Central memory CD4-positive, alpha-beta T cell (primary cell): ENCODE measurements at regions not wholly inside any gene's neighbourhood (a gene's known extent, or its start where the extent isn't known, plus 50 kb on each side); places are given as distances from the start of the nearest gene placed in this dataset.
"Not testable (repeated sequence)": the region's sequence is repeated elsewhere in the genome, so short reads cannot be mapped to it uniquely, and the experiment has no call there.

ENCODE experiments used
- DNase-seq: peaks from one replicate; pipeline ENCODE4 v3.0.0; 2022

GRCh38 chr14:85915711-85916110, 385.8 kb downstream of the FLRT2 start:
- no peak for DNase-seq

GRCh38 chr14:85912141-85912540, 382.2 kb downstream of the FLRT2 start:
- DNase-seq = no peak

- no peak for DNase-seq
These were observed 381.1 kb downstream of the FLRT2 start for GRCh38 chr14:85911044-85911443.

- DNase-seq = no peak
These were observed 379.6 kb downstream of the FLRT2 start for GRCh38 chr14:85909581-85909980.

- DNase-seq = no peak
These were observed 377.6 kb downstream of the FLRT2 start for GRCh38 chr14:85907536-85907935.

GRCh38 chr14:85897808-85898207, 367.9 kb downstream of the FLRT2 start:
- no peak for DNase-seq

- no peak for DNase-seq
These were observed 365.7 kb downstream of the FLRT2 start for GRCh38 chr14:85895603-85896002.

- DNase-seq = no peak
These were observed 362.3 kb downstream of the FLRT2 start for GRCh38 chr14:85892251-85892650.

- no peak for DNase-seq
These were observed 354.0 kb downstream of the FLRT2 start for GRCh38 chr14:85883966-85884365.

GRCh38 chr14:85883101-85883500, 353.2 kb downstream of the FLRT2 start:
- DNase-seq = no peak

- no peak for DNase-seq
These were observed 352.0 kb downstream of the FLRT2 start for GRCh38 chr14:85881935-85882334.

GRCh38 chr14:85878874-85879273, 348.9 kb downstream of the FLRT2 start:
- DNase-seq = no peak

GRCh38 chr14:85873006-85873405, 343.1 kb downstream of the FLRT2 start:
- no peak for DNase-seq

GRCh38 chr14:85867450-85867849, 337.5 kb downstream of the FLRT2 start:
- no peak for DNase-seq

GRCh38 chr14:85865701-85866100, 335.8 kb downstream of the FLRT2 start:
- no peak for DNase-seq

GRCh38 chr14:85858634-85859033, 328.7 kb downstream of the FLRT2 start:
- DNase-seq = no peak

GRCh38 chr14:85856430-85856829, 326.5 kb downstream of the FLRT2 start:
- DNase-seq = no peak

GRCh38 chr14:85853996-85854526, 324.1 kb downstream of the FLRT2 start:
- DNase-seq = no peak

GRCh38 chr14:85852906-85853305, 323.0 kb downstream of the FLRT2 start:
- no peak for DNase-seq

GRCh38 chr14:85852123-85852522, 322.2 kb downstream of the FLRT2 start:
- DNase-seq = not testable (repeated sequence)

GRCh38 chr14:85830549-85830948, 300.6 kb downstream of the FLRT2 start:
- DNase-seq = not testable (repeated sequence)

GRCh38 chr14:85829601-85830000, 299.7 kb downstream of the FLRT2 start:
- not testable (repeated sequence) for DNase-seq

- no peak for DNase-seq
These were observed 294.6 kb downstream of the FLRT2 start for GRCh38 chr14:85824526-85824925.

- no peak for DNase-seq
These were observed 292.3 kb downstream of the FLRT2 start for GRCh38 chr14:85822236-85822635.

- DNase-seq = no peak
These were observed 287.5 kb downstream of the FLRT2 start for GRCh38 chr14:85817430-85817829.

- DNase-seq = no peak
These were observed 283.1 kb downstream of the FLRT2 start for GRCh38 chr14:85813040-85813439.
